HG03442 (cell line): ENCODE measurements at regions not wholly inside any gene's neighbourhood (a gene's known extent, or its start where the extent isn't known, plus 50 kb on each side); places are given as distances from the start of the nearest gene placed in this dataset.

Experiments used
- ATAC-seq: cut with Tn5 transposase; IDR thresholded peaks from one replicate; pipeline ENCODE4 v1.9.1; 2021; ENCODE audit warnings: mild to moderate bottlenecking, moderate library complexity; ENCODE audit not compliant: unreplicated experiment

DNA sequence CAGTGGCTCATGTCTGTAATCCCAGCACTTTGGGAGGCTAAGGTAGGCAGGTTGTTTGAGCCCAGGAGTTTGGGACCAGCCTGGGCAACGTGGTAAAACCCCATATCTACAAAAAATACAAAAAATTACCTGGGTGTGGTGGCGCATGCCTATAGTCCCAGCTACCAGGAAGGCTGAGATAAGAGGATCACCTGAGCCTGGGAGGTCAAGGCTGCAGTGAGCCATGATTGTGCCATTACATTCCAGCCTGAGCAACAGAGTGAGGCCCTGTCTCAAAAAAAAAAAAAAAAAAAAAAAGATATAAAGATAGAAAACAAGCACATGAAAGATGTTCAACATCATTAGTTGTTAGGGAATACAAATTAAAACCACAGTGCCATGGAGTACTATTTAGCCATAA is 65.3 kb upstream of the UGP2 start:
- ATAC-seq = no peak

DNA sequence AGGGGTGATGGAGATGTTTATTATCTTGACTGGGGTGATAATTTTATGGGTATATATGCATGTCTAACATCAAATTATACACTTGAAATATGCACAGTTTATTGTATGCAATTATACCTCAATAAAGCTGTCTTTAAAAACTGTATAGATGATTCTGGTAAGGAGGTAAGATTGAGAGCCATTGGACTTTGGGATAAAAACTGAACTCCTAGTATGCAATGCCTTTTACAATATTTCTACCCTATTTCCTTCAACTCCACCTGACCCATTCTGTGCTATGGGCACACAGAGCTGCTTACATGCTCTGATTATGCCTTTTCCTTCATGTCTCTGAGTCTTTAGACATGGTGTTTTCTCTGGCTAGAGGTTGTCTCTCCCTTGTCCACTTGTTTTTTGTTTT is 63.9 kb upstream of the UGP2 start:
- ATAC-seq = no peak

DNA sequence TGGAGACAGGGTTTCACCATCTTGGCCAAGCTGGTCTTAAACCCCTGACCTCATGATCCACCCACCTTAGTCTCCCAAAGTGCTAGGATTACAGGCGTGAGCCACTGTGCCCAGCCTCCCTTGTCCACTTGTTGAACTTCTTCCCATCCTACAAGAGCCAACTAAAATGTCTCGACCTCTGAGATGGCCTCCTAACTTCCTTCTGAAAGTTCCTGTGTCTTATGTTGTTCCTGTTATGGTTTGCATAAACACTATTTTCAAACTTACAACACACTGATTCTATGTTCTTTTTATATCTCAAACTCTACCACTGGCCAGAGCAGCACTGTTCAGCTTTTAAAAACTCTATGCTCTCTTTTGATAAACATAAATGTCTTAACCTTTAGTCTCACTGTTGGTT is 63.3 kb upstream of the UGP2 start:
- ATAC-seq = no peak

DNA sequence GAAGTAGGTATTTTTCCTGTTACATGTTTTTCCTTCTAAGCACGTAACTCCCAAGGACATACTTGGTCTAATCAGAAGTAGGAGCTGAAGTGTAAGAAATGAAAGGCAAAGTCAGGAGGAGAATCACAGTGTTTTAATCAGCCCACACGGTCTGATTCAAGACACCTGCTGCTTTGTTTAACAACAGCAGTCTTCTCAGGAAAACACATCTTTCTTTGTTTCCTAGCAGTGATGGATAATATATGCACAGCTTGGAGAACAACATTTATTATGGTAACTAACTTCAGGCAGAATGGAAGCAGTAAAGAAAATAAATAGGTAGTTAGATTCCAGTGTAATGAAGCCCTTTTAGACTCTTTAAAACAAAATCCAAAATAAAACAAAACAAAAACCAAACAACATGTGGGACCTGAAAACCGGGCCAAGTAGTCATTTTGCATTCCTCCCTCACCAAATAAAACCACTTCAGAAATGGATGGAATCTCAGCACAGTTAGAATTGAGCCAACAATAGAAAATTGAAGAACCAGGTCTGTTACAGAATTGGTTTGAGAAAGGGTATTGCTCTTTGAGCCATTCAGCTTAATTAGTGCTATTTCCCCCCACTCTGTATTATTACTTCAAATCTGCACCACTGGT is 61.1 kb upstream of the UGP2 start:
- no peak for ATAC-seq

DNA sequence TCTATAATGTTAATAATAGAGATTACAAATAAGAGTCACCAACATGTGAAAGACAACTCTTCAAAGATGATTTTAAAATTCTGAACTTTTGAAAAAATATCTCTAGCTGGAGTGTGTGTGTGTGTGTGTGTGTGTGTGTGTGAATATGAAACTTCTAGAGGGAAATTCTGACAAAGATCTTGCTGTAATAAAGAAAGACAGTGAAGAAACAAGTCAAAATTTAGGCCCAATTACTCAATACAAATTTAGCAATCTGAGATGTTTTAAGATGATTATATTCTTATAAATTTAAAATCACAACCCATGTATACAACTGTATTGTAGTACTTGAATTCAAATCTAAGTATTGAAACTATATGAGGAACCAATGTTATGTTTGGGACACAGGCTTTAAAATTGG is 57.2 kb upstream of the UGP2 start:
- ATAC-seq = no peak

DNA sequence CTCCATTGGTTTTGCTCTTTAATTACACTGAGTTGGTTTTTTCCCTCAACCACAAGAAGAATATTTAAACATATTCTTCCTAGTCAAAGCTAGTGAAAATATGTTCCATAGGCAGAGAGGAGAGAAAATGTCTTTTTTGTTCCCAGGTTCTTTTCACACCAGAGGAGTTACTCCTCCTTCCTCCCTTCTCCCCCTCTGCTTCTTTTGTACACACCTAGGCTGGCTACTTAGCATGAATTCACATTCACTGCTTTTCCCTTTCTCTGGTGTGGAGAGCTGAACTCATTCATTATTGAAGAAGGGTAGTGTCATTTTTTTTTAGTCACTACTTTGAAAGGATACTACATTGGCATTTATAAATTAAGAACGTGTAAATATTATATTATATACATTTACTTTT is 56.6 kb upstream of the UGP2 start:
- no peak for ATAC-seq

DNA sequence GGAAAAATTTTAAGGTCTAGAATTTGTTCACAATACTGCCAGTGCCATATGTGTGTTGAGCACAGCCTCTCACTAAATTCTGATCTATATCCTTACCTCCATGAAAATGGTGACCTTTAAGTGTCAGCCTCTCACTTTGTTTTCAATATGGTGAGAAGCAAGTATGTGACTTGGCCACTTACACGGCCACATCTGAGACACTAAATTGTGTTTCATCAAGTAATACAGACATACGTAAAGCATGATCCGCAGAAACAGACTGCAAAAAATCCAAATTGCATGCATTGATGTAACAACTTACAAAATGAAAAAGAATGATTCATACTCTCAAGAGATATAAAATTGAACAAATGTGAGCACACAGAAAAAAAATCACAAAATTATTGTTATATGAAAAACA is 55.2 kb upstream of the UGP2 start:
- no peak for ATAC-seq

DNA sequence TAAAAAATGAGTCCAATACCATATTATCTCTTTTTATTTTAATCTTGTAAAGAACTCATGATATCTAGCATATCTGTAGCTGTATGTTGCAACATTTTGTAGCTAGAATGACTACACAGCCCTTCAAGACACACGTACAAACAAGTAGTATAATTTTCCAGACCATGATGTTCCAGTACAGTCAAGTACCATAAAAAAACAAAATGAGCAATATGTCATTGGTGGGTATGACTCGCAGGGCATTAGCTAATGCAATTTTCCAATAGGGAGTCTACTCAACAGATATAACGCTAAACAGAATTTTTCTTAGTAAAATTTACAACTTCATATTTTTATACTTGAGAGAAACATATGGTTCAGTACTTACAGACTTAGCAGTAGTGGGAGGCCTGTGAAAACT is 53.6 kb upstream of the UGP2 start:
- no peak for ATAC-seq

DNA sequence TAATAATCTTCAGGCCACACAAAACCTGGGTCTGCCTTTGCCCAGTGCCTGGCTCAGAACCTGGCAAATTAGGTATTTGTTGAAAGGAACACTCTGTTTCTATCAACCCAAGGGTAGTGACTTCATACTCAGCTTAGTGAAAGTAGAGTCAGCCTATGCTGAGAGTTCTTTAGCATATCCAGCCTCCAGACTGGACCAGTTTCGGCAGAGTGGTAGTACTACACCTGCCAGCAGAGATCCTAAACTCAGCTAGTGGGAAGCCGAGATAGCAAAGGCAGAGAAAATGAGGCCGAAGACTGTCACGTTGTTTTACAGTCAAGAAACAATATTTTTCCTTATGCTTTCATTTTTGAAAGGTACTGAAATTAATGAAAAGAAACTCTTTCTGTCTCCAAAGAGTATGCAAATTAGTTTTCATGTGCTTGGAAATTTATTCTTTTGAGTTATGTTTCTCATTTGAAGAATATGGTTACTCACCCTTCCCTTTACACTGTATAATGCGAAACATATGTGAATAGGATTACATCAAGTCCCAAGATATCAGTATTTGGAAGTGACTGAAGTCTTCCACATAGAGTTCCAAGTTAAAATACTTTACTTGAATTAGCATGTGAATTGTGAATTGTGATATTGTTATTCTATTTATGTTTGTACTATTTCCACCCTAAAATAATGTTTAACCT is 52.2 kb upstream of the UGP2 start:
- ATAC-seq = no peak

DNA sequence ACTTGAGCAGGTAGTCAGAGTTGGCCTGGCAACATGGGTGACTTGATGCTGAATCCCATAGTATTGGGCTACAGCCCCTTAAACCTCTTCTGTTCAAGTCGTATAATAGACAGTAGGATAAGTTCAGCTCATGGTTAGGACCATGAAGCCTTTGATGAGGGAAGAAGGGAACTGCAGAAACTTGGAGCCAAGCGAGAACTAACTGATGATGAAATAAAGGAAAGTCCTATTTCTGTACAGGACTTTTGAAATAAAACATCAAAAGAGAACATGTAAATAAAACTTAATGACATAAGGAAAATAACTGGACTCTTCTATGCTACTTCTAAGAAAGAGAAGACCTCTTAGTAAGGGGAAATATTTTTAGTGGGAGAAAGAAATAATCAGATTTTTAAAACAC is 51.2 kb upstream of the UGP2 start:
- ATAC-seq = no peak

DNA sequence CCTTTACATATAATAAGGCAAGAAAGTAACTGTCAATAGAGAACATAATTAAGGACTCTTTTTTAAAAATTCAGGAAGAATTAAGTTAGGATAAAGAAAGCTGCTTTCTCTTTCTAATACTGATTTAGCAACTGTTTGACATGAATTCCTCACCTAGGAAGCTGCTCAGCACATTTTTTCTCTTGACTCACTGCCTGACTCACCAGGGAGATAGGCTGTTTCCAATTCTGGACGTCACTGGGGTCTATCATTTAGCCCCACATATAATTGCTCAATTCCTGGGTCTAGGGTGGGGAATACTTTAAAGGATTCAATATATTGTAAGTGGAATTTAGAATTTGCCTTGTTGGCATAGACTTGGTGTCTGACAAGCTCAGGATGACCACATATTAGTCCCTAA is 50.8 kb upstream of the UGP2 start:
- no peak for ATAC-seq

DNA sequence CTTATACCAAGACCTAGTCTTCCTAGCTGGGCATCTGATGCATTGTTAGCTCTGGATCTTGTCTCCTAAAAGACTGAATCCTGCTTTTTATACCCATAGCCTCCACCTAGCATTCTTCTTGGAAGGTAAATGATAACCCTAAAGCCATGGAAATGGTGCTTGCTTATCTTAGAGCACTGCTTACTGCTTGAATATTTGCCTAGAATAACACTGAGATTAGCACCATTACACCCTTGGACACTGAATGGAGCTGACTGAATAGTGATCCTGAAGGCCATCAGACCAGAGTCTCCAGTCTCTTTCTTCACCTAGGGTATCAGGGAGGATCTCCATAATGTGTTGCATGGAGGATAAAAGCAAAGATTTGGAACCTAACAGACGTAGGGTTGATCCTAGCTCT is 50.3 kb upstream of the UGP2 start:
- ATAC-seq = no peak
